WTC11 (cell line): ENCODE measurements at regions not wholly inside any gene's neighbourhood (a gene's known extent, or its start where the extent isn't known, plus 50 kb on each side); places are given as distances from the start of the nearest gene placed in this dataset.

Experiments
- CBFB ChIP-seq: sonication (generic); formaldehyde crosslinking; IDR thresholded peaks from 2 replicates; pipeline ENCODE4 v1.8.1; 2022; ENCODE audit warnings: mild to moderate bottlenecking, low read depth, missing genetic modification reagents
- FOXK1 ChIP-seq: sonication (generic); formaldehyde crosslinking; IDR thresholded peaks from 2 replicates; pipeline ENCODE4 v1.8.0; 2022; ENCODE audit warnings: mild to moderate bottlenecking, moderate library complexity, missing genetic modification reagents
- MXD4 ChIP-seq: fragments of 250-450 bp; sonication (Bioruptor Pico); IDR thresholded peaks from 2 replicates; pipeline ENCODE4 v1.8.0; 2021; ENCODE audit warnings: mild to moderate bottlenecking, moderate library complexity, borderline replicate concordance
- MYBL2 ChIP-seq: sonication (generic); formaldehyde crosslinking; IDR thresholded peaks from 2 replicates; pipeline ENCODE4 v1.8.1; 2023; ENCODE audit warnings: mild to moderate bottlenecking, moderate library complexity, missing genetic modification reagents
- NFYB ChIP-seq: sonication (generic); formaldehyde crosslinking; conservative IDR thresholded peaks from 2 replicates; pipeline ENCODE4 v1.8.0; 2022; ENCODE audit warnings: low read depth, missing genetic modification reagents
- PRRX2 ChIP-seq: fragments of 250-450 bp; sonication (Bioruptor Pico); IDR thresholded peaks from 2 replicates; pipeline ENCODE4 v1.8.0; 2021; ENCODE audit warnings: mild to moderate bottlenecking
- TF ChIP-seq, protein P1 (sequence below): sonication (generic); formaldehyde crosslinking; IDR thresholded peaks from 2 replicates; pipeline ENCODE4 v1.8.0; 2022; ENCODE audit warnings: mild to moderate bottlenecking, missing genetic modification reagents
- TF ChIP-seq, protein P2 (sequence below): fragments of 200-600 bp; IDR thresholded peaks from 2 replicates; pipeline ENCODE4 v1.8.0; 2022; ENCODE audit warnings: antibody characterized with exemption

DNA sequence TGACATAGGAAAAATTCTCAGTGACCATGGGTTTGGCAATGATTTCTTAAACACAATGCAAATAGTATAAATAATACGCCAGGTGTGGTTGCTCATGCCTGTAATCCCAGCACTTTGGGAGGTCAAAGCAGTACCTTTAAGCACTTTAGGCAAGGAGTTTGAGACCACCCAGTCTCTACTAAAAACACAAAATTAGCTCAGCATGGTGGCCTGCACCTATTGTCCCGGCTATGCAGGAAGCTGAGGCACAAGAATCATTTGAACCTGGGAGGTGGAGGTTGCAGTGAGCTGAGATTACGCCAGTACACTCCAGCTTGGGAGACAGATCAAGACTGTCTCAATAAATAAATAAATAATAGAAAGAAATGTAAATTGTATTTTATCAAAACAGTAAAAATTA is 356.5 kb upstream of the SLITRK6 start:
- TF ChIP-seq, protein P1, sequence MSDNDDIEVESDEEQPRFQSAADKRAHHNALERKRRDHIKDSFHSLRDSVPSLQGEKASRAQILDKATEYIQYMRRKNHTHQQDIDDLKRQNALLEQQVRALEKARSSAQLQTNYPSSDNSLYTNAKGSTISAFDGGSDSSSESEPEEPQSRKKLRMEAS (CRISPR knock-in tag), result no peak
- TF ChIP-seq CBFB (CRISPR knock-in tag) (no peak), PRRX2 (CRISPR knock-in tag) (no peak), FOXK1 (CRISPR knock-in tag) (no peak), MXD4 (no peak), NFYB (no peak), MYBL2 (CRISPR knock-in tag) (no peak)
- TF ChIP-seq, protein P2, sequence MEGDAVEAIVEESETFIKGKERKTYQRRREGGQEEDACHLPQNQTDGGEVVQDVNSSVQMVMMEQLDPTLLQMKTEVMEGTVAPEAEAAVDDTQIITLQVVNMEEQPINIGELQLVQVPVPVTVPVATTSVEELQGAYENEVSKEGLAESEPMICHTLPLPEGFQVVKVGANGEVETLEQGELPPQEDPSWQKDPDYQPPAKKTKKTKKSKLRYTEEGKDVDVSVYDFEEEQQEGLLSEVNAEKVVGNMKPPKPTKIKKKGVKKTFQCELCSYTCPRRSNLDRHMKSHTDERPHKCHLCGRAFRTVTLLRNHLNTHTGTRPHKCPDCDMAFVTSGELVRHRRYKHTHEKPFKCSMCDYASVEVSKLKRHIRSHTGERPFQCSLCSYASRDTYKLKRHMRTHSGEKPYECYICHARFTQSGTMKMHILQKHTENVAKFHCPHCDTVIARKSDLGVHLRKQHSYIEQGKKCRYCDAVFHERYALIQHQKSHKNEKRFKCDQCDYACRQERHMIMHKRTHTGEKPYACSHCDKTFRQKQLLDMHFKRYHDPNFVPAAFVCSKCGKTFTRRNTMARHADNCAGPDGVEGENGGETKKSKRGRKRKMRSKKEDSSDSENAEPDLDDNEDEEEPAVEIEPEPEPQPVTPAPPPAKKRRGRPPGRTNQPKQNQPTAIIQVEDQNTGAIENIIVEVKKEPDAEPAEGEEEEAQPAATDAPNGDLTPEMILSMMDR, result no peak
